ENCODE measurements at regions not wholly inside any gene's neighbourhood (a gene's known extent, or its start where the extent isn't known, plus 50 kb on each side); places are given as distances from the start of the nearest gene placed in this dataset.

GRCh38 chr2:56613254-56613653 lies 429.5 kb downstream of the CCDC85A start:
- Histone ChIP-seq H3K36me3 (ENCODE audit: control insufficient read depth, insufficient read depth, low read length) (no peaks in the 10 kb centered on the region), H3K4me3 (ENCODE audit: low read depth, low read length) (no peak overlapping the region), H3K9me3 (no peaks in the 10 kb centered on the region), H3K27me3 (replicated peaks; ENCODE audit: control insufficient read depth, insufficient read depth, low read length) (no peaks in the 10 kb centered on the region), H3K4me1 (no peaks in the 10 kb centered on the region)
- intact Hi-C loops (cut with micrococcal nuclease; ENCODE audit: unreplicated experiment) = no loop called here
- ChIA-PET POLR2A (no interaction called here), CTCF (no interaction called here)
- no peak overlapping the region for H3K27ac Mint-ChIP-seq (ENCODE audit: unreplicated experiment)
- no peak overlapping the region for H3K4me3 Mint-ChIP-seq (ENCODE audit: unreplicated experiment)
- H3K4me1 Mint-ChIP-seq (ENCODE audit: low read depth, unreplicated experiment) = no peaks in the 10 kb centered on the region
- no peaks in the 10 kb centered on the region for H3K36me3 Mint-ChIP-seq (ENCODE audit: insufficient read depth, unreplicated experiment)
- TF ChIP-seq, protein P1, sequence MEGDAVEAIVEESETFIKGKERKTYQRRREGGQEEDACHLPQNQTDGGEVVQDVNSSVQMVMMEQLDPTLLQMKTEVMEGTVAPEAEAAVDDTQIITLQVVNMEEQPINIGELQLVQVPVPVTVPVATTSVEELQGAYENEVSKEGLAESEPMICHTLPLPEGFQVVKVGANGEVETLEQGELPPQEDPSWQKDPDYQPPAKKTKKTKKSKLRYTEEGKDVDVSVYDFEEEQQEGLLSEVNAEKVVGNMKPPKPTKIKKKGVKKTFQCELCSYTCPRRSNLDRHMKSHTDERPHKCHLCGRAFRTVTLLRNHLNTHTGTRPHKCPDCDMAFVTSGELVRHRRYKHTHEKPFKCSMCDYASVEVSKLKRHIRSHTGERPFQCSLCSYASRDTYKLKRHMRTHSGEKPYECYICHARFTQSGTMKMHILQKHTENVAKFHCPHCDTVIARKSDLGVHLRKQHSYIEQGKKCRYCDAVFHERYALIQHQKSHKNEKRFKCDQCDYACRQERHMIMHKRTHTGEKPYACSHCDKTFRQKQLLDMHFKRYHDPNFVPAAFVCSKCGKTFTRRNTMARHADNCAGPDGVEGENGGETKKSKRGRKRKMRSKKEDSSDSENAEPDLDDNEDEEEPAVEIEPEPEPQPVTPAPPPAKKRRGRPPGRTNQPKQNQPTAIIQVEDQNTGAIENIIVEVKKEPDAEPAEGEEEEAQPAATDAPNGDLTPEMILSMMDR (IDR thresholded peaks at IDR 0.05; ENCODE audit: insufficient read depth in 1 of 2, low read depth in 1 of 2, low read length in 1 of 2, severe bottlenecking in 1 of 2, unreplicated experiment in 1 of 2) = no peak
- H3K9me3 Mint-ChIP-seq (ENCODE audit: unreplicated experiment) = no peaks in the 10 kb centered on the region
- peaks cover 14% of the 10 kb centered on the region for H3K27me3 Mint-ChIP-seq (ENCODE audit: insufficient read depth, unreplicated experiment)
- no TSS peak for BruUV-seq (replicated peaks)
- DNase-seq = no peak

- DNase-seq = no peak
- Histone ChIP-seq H3K4me1 (no peaks in the 10 kb centered on the region), H3K4me3 (ENCODE audit: low read depth, low read length) (no peak overlapping the region), H3K27me3 (replicated peaks; ENCODE audit: control insufficient read depth, insufficient read depth, low read length) (no peaks in the 10 kb centered on the region), H3K9me3 (no peaks in the 10 kb centered on the region), H3K36me3 (ENCODE audit: control insufficient read depth, insufficient read depth, low read length) (no peaks in the 10 kb centered on the region)
- Mint-ChIP-seq H3K4me1 (ENCODE audit: low read depth, unreplicated experiment) (no peaks in the 10 kb centered on the region), H3K27me3 (ENCODE audit: insufficient read depth, unreplicated experiment) (peaks cover 14% of the 10 kb centered on the region), H3K36me3 (ENCODE audit: insufficient read depth, unreplicated experiment) (no peaks in the 10 kb centered on the region), H3K4me3 (ENCODE audit: unreplicated experiment) (no peak overlapping the region), H3K27ac (ENCODE audit: unreplicated experiment) (no peak overlapping the region), H3K9me3 (ENCODE audit: unreplicated experiment) (no peaks in the 10 kb centered on the region)
- BruUV-seq (replicated peaks) = no TSS peak
- intact Hi-C loops (cut with micrococcal nuclease; ENCODE audit: unreplicated experiment) = no loop called here
- ChIA-PET CTCF (no interaction called here), POLR2A (no interaction called here)
- TF ChIP-seq, protein P1 (IDR thresholded peaks at IDR 0.05; ENCODE audit: insufficient read depth in 1 of 2, low read depth in 1 of 2, low read length in 1 of 2, severe bottlenecking in 1 of 2, unreplicated experiment in 1 of 2) = no peak
These were observed 430.1 kb downstream of the CCDC85A start for GRCh38 chr2:56613920-56614319.

DNA sequence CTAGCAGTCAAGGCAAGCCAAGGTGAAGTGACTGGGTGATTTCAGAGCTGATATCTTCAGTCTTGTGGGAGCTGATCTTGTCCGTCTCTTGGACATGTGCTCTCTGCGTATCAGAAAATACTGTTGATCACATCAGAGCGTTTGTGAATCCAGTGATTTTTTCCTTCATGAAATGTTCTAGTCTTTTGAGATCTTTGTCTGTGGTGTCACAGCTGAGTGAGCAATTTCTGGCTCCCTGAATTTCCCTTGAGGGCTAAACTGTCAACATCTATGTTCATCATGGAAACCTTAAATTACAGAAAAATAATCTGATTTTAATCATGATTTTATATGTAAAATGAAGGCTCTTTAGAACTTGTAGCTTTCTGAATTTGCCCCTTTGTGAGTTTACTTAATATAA lies 432.0 kb downstream of the CCDC85A start:
- Histone ChIP-seq H3K36me3 (ENCODE audit: control insufficient read depth, insufficient read depth, low read length) (no peaks in the 10 kb centered on the region), H3K4me3 (ENCODE audit: low read depth, low read length) (no peak overlapping the region), H3K4me1 (no peaks in the 10 kb centered on the region), H3K27me3 (replicated peaks; ENCODE audit: control insufficient read depth, insufficient read depth, low read length) (no peaks in the 10 kb centered on the region), H3K9me3 (no peaks in the 10 kb centered on the region)
- TF ChIP-seq, protein P1 (IDR thresholded peaks at IDR 0.05; ENCODE audit: insufficient read depth in 1 of 2, low read depth in 1 of 2, low read length in 1 of 2, severe bottlenecking in 1 of 2, unreplicated experiment in 1 of 2) = no peak
- POLR2A ChIA-PET = no interaction called here
- no peak for DNase-seq
- Mint-ChIP-seq H3K4me1 (ENCODE audit: low read depth, unreplicated experiment) (no peaks in the 10 kb centered on the region), H3K36me3 (ENCODE audit: insufficient read depth, unreplicated experiment) (no peaks in the 10 kb centered on the region), H3K9me3 (ENCODE audit: unreplicated experiment) (no peaks in the 10 kb centered on the region), H3K4me3 (ENCODE audit: unreplicated experiment) (no peak overlapping the region), H3K27ac (ENCODE audit: unreplicated experiment) (no peak overlapping the region), H3K27me3 (ENCODE audit: insufficient read depth, unreplicated experiment) (peaks cover 4% of the 10 kb centered on the region)
- intact Hi-C loops (cut with micrococcal nuclease; ENCODE audit: unreplicated experiment) = no loop called here
- BruUV-seq (replicated peaks) = no TSS peak
- CTCF ChIA-PET = no interaction called here

All from Caco-2 (cell line).